ENCODE measurements at regions not wholly inside any gene's neighbourhood (a gene's known extent, or its start where the extent isn't known, plus 50 kb on each side); places are given as distances from the start of the nearest gene placed in this dataset.

DNA sequence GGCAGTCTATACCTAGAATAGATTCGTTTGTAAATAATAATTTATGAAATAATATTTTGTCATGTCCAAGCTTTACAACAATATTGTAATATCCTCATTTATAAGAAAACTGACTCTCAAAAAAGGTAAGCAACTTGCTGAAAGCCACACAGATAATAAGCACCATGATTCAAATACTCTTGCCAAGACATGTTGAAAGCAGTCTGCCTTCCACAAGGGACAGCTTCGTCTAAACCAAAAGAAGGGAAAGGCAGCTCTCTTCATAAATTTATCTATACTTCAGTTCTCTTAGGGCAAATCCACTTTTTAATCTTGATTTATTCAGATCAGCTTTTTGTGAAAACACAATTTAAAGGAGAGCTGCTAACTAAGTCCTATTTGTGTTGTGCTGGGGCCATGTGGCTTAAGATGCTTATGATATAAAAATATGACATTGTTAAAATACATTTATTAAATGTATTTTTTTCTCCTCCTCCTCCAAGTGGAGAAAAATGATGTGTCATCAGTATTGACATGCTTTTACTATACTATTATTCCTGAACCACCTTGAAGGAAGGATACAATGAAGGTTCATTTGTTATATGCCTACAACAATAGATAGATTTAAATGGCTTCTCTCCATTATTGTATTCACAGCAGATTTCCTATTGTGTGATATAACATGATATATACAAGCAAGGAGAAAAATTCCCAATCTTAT lies 737.0 kb downstream of the HDGFL1 start:
- TF ChIP-seq, protein P1, sequence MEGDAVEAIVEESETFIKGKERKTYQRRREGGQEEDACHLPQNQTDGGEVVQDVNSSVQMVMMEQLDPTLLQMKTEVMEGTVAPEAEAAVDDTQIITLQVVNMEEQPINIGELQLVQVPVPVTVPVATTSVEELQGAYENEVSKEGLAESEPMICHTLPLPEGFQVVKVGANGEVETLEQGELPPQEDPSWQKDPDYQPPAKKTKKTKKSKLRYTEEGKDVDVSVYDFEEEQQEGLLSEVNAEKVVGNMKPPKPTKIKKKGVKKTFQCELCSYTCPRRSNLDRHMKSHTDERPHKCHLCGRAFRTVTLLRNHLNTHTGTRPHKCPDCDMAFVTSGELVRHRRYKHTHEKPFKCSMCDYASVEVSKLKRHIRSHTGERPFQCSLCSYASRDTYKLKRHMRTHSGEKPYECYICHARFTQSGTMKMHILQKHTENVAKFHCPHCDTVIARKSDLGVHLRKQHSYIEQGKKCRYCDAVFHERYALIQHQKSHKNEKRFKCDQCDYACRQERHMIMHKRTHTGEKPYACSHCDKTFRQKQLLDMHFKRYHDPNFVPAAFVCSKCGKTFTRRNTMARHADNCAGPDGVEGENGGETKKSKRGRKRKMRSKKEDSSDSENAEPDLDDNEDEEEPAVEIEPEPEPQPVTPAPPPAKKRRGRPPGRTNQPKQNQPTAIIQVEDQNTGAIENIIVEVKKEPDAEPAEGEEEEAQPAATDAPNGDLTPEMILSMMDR (IDR thresholded peaks at IDR 0.05; ENCODE audit: borderline replicate concordance, insufficient read depth, low read depth, low read length) = no peak
- no peak overlapping the region for H3K4me3 ChIP-seq (ENCODE audit: low read depth, low read length)

DNA sequence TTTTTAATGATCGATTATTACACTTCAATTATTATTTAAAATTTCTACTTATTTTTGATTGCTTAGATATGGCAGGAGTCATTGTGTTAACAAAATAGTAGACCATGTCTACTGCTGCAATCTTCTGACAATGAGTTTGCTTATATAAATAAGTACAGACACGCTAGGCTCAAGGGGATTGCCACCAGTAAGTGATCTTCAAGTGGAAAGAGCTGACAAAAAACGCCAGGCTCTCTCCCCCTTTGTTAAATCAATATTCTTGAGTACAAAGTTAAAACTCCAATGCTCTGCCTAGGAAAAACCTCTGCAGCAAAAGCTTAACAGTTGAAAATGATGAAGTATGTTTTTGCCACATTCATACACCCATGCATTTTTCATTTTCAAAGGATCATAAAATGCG lies 738.1 kb downstream of the HDGFL1 start:
- no peak overlapping the region for H3K4me3 ChIP-seq (ENCODE audit: low read depth, low read length)
- TF ChIP-seq, protein P1 (IDR thresholded peaks at IDR 0.05; ENCODE audit: borderline replicate concordance, insufficient read depth, low read depth, low read length) = no peak

DNA sequence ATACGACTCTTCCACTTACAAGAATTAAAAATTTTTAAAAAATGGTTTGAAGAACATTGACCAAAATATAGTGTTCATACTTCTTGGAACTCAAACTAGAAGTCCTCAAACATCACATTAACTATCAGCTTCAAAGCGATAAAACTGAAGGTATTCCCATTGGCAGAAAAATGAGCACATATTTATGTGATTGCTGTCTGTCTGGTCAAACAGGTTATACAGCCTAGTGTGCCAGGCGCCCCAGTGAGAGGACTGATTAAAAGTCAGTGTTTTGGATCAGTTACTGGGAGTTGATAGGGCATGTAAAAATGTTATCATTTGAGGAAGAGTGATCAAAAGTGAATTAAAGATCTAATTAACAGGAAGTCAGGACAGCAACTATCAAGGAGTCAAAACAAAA lies 738.8 kb downstream of the HDGFL1 start:
- H3K4me3 ChIP-seq (ENCODE audit: low read depth, low read length) = no peak overlapping the region
- TF ChIP-seq, protein P1 (IDR thresholded peaks at IDR 0.05; ENCODE audit: borderline replicate concordance, insufficient read depth, low read depth, low read length) = no peak

- TF ChIP-seq, protein P1 (IDR thresholded peaks at IDR 0.05; ENCODE audit: borderline replicate concordance, insufficient read depth, low read depth, low read length) = no peak
- H3K4me3 ChIP-seq (ENCODE audit: low read depth, low read length) = no peak overlapping the region
Observed at GRCh38 chr6:23311211-23311610, 741.8 kb downstream of the HDGFL1 start.

DNA sequence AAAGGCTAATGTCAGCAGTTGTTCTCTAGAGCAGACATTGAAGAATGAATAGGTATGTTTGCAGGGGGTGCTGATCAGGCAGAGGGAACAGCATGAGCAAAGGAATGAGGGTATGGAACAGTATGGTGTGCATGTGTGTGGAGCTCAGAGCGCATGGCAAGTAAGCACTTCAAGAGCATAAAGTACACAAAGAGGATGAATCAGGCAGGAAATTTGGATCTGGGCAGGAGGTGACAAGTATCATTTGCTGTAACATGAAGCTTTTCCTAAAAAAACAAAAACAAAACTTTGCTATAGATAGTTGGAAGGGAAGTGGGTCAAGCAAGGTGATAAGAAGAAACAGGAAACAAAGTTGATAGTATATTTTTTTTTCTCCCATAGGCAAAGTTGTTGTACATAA lies 746.8 kb downstream of the HDGFL1 start:
- H3K4me3 ChIP-seq (ENCODE audit: low read depth, low read length) = no peak overlapping the region
- TF ChIP-seq, protein P1 (IDR thresholded peaks at IDR 0.05; ENCODE audit: borderline replicate concordance, insufficient read depth, low read depth, low read length) = no peak

- TF ChIP-seq, protein P1 (IDR thresholded peaks at IDR 0.05; ENCODE audit: borderline replicate concordance, insufficient read depth, low read depth, low read length) = no peak
- H3K4me3 ChIP-seq (ENCODE audit: low read depth, low read length) = no peak overlapping the region
Observed at GRCh38 chr6:23316931-23317330, 747.6 kb downstream of the HDGFL1 start.

- H3K4me3 ChIP-seq (ENCODE audit: low read depth, low read length) = no peak overlapping the region
- TF ChIP-seq, protein P1 (IDR thresholded peaks at IDR 0.05; ENCODE audit: borderline replicate concordance, insufficient read depth, low read depth, low read length) = no peak
Observed at GRCh38 chr6:23319582-23319981, 750.2 kb downstream of the HDGFL1 start.

Measured in GM12875 (cell line).